Liver (tissue), 8 donors: ENCODE measurements at regions not wholly inside any gene's neighbourhood (a gene's known extent, or its start where the extent isn't known, plus 50 kb on each side); places are given as distances from the start of the nearest gene placed in this dataset.

Experiments
- DNase-seq: peaks from one replicate; pipeline ENCODE4 v3.0.0-alpha.2; 2017; ENCODE audit warnings: low spot score
- H3K27ac ChIP-seq, 2 donors: one replicate each; pipeline ENCODE4 v1.7.0; 2013; ENCODE audit warnings: inconsistent platforms in 2 of 2, low read length in 2 of 2, control low read depth in 1 of 2, low read depth in 1 of 2, mild to moderate bottlenecking in 1 of 2
- H3K27me3 ChIP-seq, 4 donors: one replicate each; pipeline versions ENCODE4 v1.6.1 to v1.7.0; 2013; ENCODE audit warnings: low read length in 3 of 4, inconsistent platforms in 1 of 4, mild to moderate bottlenecking in 1 of 4, moderate library complexity in 1 of 4; ENCODE audit not compliant: control insufficient read depth in 4 of 4, insufficient read depth in 4 of 4
- H3K36me3 ChIP-seq, 4 donors: one replicate each; pipeline versions ENCODE4 v1.6.1 to v1.7.0; 2013; ENCODE audit warnings: low read length in 3 of 4, mild to moderate bottlenecking in 3 of 4, low read depth in 1 of 4, moderate library complexity in 1 of 4; ENCODE audit not compliant: control insufficient read depth in 4 of 4, insufficient read depth in 3 of 4
- H3K4me1 ChIP-seq, 4 donors: one replicate each; pipeline versions ENCODE4 v1.6.1 to v1.7.0; 2013; ENCODE audit warnings: low read length in 3 of 4, mild to moderate bottlenecking in 3 of 4, moderate library complexity in 1 of 4; ENCODE audit not compliant: control insufficient read depth in 4 of 4, insufficient read depth in 4 of 4
- H3K4me3 ChIP-seq, 3 donors: one replicate each; pipeline versions ENCODE4 v1.6.1 to v1.7.0; 2013; ENCODE audit warnings: low read length in 3 of 3, control low read depth in 1 of 3, low read depth in 1 of 3, mild to moderate bottlenecking in 1 of 3
- H3K9ac ChIP-seq, 2 donors: one replicate each; pipeline ENCODE4 v1.7.0; 2013; ENCODE audit warnings: low read length in 2 of 2, mild to moderate bottlenecking in 2 of 2, moderate library complexity in 2 of 2, control low read depth in 1 of 2, low read depth in 1 of 2
- H3K9me3 ChIP-seq, 4 donors: one replicate each; pipeline versions ENCODE4 v1.6.1 to v1.7.0; 2013; ENCODE audit warnings: low read length in 3 of 4; ENCODE audit not compliant: control insufficient read depth in 4 of 4
- EGR1 ChIP-seq, 2 donors: IDR thresholded peaks; 2 replicates each; pipeline ENCODE4 v1.6.1; 2016 to 2018; ENCODE audit warnings: antibody characterized with exemption in 2 of 2, low read depth in 2 of 2
- FOXA1 ChIP-seq: IDR thresholded peaks from 2 replicates; pipeline ENCODE4 v1.6.1; 2016; ENCODE audit warnings: antibody characterized with exemption
- FOXA2 ChIP-seq: IDR thresholded peaks from 2 replicates; pipeline ENCODE4 v1.6.1; 2016; ENCODE audit warnings: antibody characterized with exemption
- GABPA ChIP-seq, 2 donors: IDR thresholded peaks in 1 of 2; conservative IDR thresholded peaks in 1 of 2; 2 replicates each; pipeline ENCODE4 v1.6.1; 2016; ENCODE audit warnings: antibody characterized with exemption in 2 of 2, mild to moderate bottlenecking in 1 of 2, moderate library complexity in 1 of 2
- HNF4A ChIP-seq, 2 donors: conservative IDR thresholded peaks; 2 replicates each; pipeline ENCODE4 v1.6.1; 2016; ENCODE audit warnings: antibody characterized with exemption in 2 of 2, mild to moderate bottlenecking in 2 of 2
- HNF4G ChIP-seq: IDR thresholded peaks from 2 replicates; pipeline ENCODE4 v1.6.1; 2016; ENCODE audit warnings: antibody characterized with exemption
- JUND ChIP-seq, 2 donors: IDR thresholded peaks; 2 replicates each; pipeline ENCODE4 v1.6.1; 2016; ENCODE audit warnings: antibody characterized with exemption in 2 of 2
- MAX ChIP-seq: IDR thresholded peaks from 2 replicates; pipeline ENCODE4 v1.6.1; 2016; ENCODE audit warnings: antibody characterized with exemption
- NR2F2 ChIP-seq: IDR thresholded peaks from 2 replicates; pipeline ENCODE4 v1.6.1; 2016; ENCODE audit warnings: antibody characterized with exemption
- RAD21 ChIP-seq, 2 donors: IDR thresholded peaks; 2 replicates each; pipeline ENCODE4 v1.6.1; 2016; ENCODE audit warnings: antibody characterized with exemption in 2 of 2, mild to moderate bottlenecking in 2 of 2
- RXRA ChIP-seq, 2 donors: IDR thresholded peaks; 2 replicates each; pipeline ENCODE4 v1.6.1; 2017 to 2018; ENCODE audit warnings: antibody characterized with exemption in 2 of 2, mild to moderate bottlenecking in 1 of 2
- SP1 ChIP-seq: IDR thresholded peaks from 2 replicates; pipeline ENCODE4 v1.6.1; 2018; ENCODE audit warnings: antibody characterized with exemption, mild to moderate bottlenecking
- TAF1 ChIP-seq: conservative IDR thresholded peaks from 2 replicates; pipeline ENCODE4 v1.6.1; 2016; ENCODE audit warnings: antibody characterized with exemption, mild to moderate bottlenecking
- YY1 ChIP-seq: IDR thresholded peaks from 2 replicates; pipeline ENCODE4 v1.6.1; 2016; ENCODE audit warnings: antibody characterized with exemption, mild to moderate bottlenecking
- WGBS: extraction: QIAGEN DNeasy Blood & Tissue Kit; methylation state at CpG from one replicate; pipeline ENCODE4 v1.1.7; 2013; 5-methylcytosine and 5-hydroxymethylcytosine counted together
- TF ChIP-seq, protein P1 (sequence below): fragments of 150-350 bp; IDR thresholded peaks from 2 replicates; pipeline ENCODE4 v1.5.1; 2017; ENCODE audit warnings: improper control_type of control experiment, low read depth, low read length; ENCODE audit not compliant: missing input control
- TF ChIP-seq, protein P2 (sequence below): IDR thresholded peaks from 2 replicates; pipeline ENCODE4 v1.6.1; 2016; ENCODE audit warnings: antibody characterized with exemption
- TF ChIP-seq, protein P3 (sequence below): IDR thresholded peaks from 2 replicates; pipeline ENCODE4 v1.6.1; 2016; ENCODE audit warnings: antibody characterized with exemption, mild to moderate bottlenecking
- TF ChIP-seq, protein P4 (sequence below): IDR thresholded peaks from 2 replicates; pipeline ENCODE4 v1.6.1; 2016; ENCODE audit warnings: antibody characterized with exemption
- donor health status: healthy.
- donor health status: healthy.
- donor health status: healthy.
- donor health status: healthy.
- donor health status: healthy.

GRCh38 chr6:47147836-47148344 is 105.8 kb upstream of the ADGRF1 start:
- H3K27ac ChIP-seq = no peak overlapping the region
- DNase-seq = no peak
- WGBS = 76% methylated on average over 6 of the region's 6 CpGs
- TF ChIP-seq JUND (IDR thresholded peaks at IDR 0.05) (no peak), SP1 (no peak), TAF1 (no peak), RXRA (IDR thresholded peaks at IDR 0.05) (no peak), NR2F2 (no peak), FOXA2 (no peak), GABPA (IDR thresholded peaks at IDR 0.05 in 1 of 2, conservative IDR thresholded peaks at IDR 0.05 in 1 of 2) (no peak), HNF4A (conservative IDR thresholded peaks at IDR 0.05) (no peak), FOXA1 (no peak), YY1 (no peak)
- TF ChIP-seq, protein P1, sequence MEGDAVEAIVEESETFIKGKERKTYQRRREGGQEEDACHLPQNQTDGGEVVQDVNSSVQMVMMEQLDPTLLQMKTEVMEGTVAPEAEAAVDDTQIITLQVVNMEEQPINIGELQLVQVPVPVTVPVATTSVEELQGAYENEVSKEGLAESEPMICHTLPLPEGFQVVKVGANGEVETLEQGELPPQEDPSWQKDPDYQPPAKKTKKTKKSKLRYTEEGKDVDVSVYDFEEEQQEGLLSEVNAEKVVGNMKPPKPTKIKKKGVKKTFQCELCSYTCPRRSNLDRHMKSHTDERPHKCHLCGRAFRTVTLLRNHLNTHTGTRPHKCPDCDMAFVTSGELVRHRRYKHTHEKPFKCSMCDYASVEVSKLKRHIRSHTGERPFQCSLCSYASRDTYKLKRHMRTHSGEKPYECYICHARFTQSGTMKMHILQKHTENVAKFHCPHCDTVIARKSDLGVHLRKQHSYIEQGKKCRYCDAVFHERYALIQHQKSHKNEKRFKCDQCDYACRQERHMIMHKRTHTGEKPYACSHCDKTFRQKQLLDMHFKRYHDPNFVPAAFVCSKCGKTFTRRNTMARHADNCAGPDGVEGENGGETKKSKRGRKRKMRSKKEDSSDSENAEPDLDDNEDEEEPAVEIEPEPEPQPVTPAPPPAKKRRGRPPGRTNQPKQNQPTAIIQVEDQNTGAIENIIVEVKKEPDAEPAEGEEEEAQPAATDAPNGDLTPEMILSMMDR = no peak
- TF ChIP-seq, protein P2, sequence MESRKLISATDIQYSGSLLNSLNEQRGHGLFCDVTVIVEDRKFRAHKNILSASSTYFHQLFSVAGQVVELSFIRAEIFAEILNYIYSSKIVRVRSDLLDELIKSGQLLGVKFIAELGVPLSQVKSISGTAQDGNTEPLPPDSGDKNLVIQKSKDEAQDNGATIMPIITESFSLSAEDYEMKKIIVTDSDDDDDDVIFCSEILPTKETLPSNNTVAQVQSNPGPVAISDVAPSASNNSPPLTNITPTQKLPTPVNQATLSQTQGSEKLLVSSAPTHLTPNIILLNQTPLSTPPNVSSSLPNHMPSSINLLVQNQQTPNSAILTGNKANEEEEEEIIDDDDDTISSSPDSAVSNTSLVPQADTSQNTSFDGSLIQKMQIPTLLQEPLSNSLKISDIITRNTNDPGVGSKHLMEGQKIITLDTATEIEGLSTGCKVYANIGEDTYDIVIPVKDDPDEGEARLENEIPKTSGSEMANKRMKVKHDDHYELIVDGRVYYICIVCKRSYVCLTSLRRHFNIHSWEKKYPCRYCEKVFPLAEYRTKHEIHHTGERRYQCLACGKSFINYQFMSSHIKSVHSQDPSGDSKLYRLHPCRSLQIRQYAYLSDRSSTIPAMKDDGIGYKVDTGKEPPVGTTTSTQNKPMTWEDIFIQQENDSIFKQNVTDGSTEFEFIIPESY = no peak
- no peak overlapping the region for H3K4me3 ChIP-seq
- H3K9me3 ChIP-seq = no peaks in the 10 kb centered on the region
- peaks cover 2 to 14% (median 8%) of the 10 kb centered on the region in 4 donors for H3K4me1 ChIP-seq
- no peaks in the 10 kb centered on the region for H3K36me3 ChIP-seq
- H3K9ac ChIP-seq = no peak overlapping the region
- H3K27me3 ChIP-seq = no peaks in the 10 kb centered on the region

DNA sequence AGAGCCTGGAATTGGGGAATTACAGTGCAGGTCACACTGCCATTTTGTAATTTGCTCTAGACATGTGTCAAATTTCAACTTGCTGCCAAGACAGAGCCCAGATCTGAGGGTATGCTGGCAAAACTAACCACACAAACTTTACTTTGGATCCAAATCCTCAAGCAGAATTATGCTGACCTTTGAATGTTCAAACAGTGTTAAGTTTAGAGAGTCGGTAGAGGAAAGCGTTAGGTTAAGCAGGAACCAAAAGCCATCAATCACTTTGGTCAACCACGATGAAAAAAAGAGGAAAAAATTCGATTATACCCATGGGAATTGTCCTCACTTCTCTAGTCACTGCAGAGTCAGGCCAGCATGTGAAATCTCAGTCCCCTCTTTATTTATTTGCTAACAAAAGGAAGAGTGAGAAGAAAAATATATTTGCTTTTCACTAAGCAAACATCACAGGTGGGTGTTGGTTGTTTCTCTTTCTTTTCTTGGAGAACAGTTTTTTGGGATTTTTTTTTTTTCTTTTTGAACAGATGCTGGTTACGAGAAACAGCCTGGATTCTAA is 105.1 kb upstream of the ADGRF1 start:
- no peak for DNase-seq
- TF ChIP-seq YY1 (peak; percentile 57), JUND (IDR thresholded peaks at IDR 0.05) (peak in 1 of 2 donors; percentile 27), RAD21 (IDR thresholded peaks at IDR 0.05) (peak in 1 of 2 donors; percentile 12), GABPA (IDR thresholded peaks at IDR 0.05 in 1 of 2, conservative IDR thresholded peaks at IDR 0.05 in 1 of 2) (no peak), MAX (no peak), EGR1 (IDR thresholded peaks at IDR 0.05; ENCODE audit: low read depth in 2 of 2) (no peak), RXRA (IDR thresholded peaks at IDR 0.05) (peak in 1 of 2 donors; percentile 31), TAF1 (no peak), SP1 (peak; percentile 19), FOXA1 (no peak), HNF4A (conservative IDR thresholded peaks at IDR 0.05) (peak; percentile 24 to 37), NR2F2 (no peak), HNF4G (no peak), FOXA2 (no peak)
- TF ChIP-seq, protein P3, sequence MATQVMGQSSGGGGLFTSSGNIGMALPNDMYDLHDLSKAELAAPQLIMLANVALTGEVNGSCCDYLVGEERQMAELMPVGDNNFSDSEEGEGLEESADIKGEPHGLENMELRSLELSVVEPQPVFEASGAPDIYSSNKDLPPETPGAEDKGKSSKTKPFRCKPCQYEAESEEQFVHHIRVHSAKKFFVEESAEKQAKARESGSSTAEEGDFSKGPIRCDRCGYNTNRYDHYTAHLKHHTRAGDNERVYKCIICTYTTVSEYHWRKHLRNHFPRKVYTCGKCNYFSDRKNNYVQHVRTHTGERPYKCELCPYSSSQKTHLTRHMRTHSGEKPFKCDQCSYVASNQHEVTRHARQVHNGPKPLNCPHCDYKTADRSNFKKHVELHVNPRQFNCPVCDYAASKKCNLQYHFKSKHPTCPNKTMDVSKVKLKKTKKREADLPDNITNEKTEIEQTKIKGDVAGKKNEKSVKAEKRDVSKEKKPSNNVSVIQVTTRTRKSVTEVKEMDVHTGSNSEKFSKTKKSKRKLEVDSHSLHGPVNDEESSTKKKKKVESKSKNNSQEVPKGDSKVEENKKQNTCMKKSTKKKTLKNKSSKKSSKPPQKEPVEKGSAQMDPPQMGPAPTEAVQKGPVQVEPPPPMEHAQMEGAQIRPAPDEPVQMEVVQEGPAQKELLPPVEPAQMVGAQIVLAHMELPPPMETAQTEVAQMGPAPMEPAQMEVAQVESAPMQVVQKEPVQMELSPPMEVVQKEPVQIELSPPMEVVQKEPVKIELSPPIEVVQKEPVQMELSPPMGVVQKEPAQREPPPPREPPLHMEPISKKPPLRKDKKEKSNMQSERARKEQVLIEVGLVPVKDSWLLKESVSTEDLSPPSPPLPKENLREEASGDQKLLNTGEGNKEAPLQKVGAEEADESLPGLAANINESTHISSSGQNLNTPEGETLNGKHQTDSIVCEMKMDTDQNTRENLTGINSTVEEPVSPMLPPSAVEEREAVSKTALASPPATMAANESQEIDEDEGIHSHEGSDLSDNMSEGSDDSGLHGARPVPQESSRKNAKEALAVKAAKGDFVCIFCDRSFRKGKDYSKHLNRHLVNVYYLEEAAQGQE = no peak
- TF ChIP-seq, protein P2 = no peak
- TF ChIP-seq, protein P4, sequence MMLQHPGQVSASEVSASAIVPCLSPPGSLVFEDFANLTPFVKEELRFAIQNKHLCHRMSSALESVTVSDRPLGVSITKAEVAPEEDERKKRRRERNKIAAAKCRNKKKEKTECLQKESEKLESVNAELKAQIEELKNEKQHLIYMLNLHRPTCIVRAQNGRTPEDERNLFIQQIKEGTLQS = no peak
- TF ChIP-seq, protein P1 = no peak
- 17% methylated on average over 5 of the region's 5 CpGs for WGBS
- no peak overlapping the region for H3K9ac ChIP-seq
- H3K27me3 ChIP-seq = no peaks in the 10 kb centered on the region
- no peak overlapping the region for H3K4me3 ChIP-seq
- H3K36me3 ChIP-seq = no peaks in the 10 kb centered on the region
- H3K27ac ChIP-seq = peak overlapping the region in 1 of 2 donors; percentile 16
- H3K9me3 ChIP-seq = no peaks in the 10 kb centered on the region
- peaks cover 2 to 14% (median 8%) of the 10 kb centered on the region in 4 donors for H3K4me1 ChIP-seq
